CD4-positive, alpha-beta T cell treated with Interferon gamma for 1 hour (primary cell): ENCODE measurements at regions not wholly inside any gene's neighbourhood (a gene's known extent, or its start where the extent isn't known, plus 50 kb on each side); places are given as distances from the start of the nearest gene placed in this dataset.
"Not testable (repeated sequence)": the region's sequence is repeated elsewhere in the genome, so short reads cannot be mapped to it uniquely, and the experiment has no call there.

Experiments
- DNase-seq: peaks from one replicate; pipeline ENCODE4 v3.0.0-alpha.2; 2020

GRCh38 chr11:122604621-122605020, 50.9 kb upstream of the UBASH3B start:
- DNase-seq, result no peak

GRCh38 chr11:122601141-122602125, 54.1 kb upstream of the UBASH3B start:
- no peak for DNase-seq

DNA sequence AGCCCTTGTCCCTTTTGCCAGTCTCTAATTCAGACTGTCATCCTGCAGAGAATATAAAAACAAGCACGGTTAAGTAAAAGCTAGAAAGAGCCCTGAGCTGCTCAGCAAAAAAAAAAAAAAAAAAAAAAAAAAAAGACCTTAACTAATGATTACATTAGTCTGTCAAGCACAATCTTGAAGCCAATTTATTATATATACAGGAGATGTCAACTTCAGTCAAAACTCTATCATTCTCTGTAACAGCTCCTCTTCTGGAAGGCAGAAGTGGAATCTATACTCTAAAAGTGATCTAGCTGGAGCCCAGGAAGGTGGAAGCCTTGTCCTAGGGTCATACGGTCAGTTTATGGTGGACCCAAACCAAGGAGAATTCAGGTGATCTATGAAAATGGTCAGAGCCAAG, 55.2 kb upstream of the UBASH3B start:
- DNase-seq, result no peak

- no peak for DNase-seq
Observed at GRCh38 chr11:122599434-122599833, 56.1 kb upstream of the UBASH3B start.

GRCh38 chr11:122598971-122599370, 56.6 kb upstream of the UBASH3B start:
- no peak for DNase-seq

GRCh38 chr11:122597511-122597910, 58.0 kb upstream of the UBASH3B start:
- no peak for DNase-seq

DNA sequence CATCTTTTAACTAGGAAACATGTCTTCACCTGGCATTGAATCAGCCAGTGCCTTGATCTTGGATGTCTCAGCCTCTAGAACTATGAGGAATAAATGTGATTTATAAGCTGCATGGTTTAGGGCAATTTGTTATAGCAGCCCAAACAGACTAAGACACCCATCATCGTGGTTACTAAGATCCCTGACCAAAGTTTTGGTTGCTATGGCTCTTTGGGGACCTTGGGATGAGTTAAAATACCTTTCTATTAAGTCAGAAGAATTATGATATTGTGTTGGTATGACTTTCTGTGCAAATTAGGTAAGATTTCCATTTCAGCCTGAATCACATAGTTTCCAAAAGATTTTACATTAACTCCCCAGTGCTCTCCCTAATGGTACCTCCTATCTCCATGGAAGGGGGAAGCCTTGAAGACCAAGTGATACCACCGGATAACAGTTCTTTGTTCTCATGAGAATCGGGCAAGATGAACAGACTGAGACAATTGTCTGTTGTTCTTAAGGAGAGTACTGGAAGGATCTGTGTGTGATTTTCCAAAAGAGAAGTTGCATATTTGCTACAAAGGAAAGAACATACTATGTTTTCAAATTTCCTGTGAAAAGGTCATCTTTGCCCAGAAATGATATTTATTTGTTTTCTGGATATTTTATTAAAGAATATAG, 60.4 kb upstream of the UBASH3B start:
- DNase-seq, result no peak

DNA sequence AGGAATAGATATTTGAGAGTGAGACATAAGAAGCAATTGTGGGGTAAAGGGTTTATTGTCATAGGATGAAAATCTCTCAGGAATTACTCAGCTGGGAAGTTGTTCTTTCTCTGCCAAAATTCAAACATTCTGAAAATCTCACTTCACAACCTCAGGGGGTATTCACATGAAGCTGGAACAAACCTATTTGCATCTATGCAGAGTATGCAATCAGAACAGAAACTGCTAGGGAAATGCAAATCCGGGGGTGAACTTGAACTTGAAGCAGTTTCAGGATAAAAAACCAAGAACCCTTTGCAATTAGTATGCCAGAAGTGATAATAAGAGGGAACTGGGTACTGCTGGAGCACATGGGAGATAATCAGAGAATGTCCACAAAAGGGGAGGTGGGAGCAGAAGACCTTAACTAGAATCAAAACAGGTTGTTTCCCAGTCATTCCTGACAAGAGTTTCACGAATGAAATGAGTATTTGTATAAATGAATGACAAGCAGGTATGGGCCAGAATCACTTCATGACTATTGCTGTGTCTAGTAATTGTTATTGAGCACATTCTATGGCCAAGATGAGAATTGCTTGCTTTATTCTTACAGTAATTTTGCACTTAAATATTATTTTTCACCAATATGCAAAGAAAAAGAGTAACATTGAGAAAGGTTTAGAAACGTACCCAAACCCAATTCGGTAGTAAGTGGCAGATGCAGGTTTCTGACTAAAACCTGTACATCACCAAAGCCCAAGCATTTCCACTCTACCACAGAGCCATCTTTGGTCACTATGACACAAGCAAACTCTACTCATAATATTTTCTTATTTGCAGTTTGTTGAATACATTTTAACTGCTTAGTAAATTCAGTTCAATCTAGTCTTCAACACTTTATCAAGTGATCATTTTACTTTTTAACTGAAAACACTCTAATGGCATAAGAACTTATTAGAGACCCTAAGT, 61.8 kb upstream of the UBASH3B start:
- no peak for DNase-seq

GRCh38 chr11:122592641-122593040, 62.9 kb upstream of the UBASH3B start:
- no peak for DNase-seq

DNA sequence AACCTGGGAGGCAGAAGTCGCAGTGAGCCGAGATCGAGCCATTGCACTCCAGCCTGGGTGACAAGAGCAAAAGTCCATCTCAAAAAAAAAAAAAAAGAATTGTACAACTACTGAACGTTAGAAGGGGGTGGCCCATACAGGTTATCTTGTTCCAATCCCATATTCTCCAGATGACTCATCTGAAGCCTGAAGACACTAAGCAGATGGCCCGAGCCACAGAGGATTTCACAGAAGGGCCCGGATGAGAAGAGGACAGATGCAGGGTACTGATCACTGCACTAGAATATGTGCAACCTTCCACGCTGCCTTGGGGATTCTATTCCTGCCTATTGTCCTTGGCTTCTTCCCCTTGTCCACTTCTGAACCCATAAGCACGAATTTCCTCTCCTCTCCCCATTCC, 70.9 kb upstream of the UBASH3B start:
- no peak for DNase-seq

DNA sequence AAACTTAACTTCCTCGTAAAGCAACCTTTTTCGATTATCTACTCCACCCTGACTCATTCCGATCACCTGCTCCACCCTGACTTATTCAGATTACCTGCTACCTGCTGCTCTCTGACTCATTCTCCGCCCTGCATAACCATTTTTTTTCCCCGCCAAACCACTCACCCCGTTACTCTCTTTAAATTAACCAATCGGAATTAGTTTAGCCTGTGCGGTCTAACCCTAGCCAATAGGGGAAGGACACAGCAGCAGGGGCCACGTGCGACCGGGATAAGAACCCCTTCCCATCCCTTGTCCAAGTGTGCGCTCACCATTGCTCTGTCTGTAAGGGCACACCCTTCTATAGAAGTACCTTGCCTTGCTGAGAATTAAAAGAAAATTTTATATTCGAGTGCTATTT, 75.5 kb upstream of the UBASH3B start:
- DNase-seq, result not testable (repeated sequence)

DNA sequence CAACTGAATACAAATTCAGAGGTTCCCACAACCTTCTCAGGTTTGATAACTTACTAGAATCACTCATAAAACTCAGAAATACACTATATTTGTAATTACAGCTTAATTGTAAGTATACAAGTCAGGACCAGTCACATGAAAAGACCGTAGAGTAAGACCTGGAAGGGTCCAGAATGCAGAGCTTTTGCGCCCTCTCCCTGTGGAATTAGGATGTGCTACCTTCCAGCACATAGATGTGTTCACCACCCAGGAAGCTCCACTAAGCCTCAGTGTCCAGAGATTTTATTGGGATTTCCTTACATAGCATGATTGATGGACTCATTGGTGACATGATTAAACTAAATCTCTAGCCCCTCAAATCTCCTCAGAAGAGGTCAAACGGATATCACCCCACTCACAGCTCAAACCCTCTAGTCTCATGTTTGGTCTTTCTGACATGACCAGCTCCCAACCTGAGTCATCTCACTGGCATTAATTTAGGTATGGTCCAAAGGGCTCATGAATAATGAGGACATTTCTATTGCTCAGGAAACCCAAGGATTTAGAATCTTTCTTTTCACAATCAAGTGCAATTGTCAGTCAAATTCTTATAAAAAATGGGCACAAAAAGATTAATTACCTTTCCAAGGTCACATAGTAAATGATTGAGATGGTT, 77.2 kb upstream of the UBASH3B start:
- no peak for DNase-seq

DNA sequence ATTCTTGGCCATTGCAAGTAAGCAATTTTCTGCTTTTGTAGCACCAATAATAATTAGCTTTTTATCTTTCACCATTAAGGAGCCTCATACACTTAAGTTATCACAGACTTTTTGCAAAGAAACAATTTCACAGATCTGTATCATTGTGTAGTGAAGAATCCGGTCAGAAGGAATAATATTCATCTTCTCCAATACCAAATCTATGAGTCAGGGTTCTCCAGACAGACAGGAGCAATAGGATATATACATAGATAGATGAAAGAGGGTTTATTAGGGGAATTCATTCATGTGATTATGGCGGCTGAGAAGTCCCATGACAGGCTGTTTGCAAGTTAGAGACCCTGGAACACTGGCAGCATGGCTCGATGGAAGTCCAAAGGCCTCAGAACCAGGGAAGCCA, 82.9 kb upstream of the UBASH3B start:
- DNase-seq, result no peak

DNA sequence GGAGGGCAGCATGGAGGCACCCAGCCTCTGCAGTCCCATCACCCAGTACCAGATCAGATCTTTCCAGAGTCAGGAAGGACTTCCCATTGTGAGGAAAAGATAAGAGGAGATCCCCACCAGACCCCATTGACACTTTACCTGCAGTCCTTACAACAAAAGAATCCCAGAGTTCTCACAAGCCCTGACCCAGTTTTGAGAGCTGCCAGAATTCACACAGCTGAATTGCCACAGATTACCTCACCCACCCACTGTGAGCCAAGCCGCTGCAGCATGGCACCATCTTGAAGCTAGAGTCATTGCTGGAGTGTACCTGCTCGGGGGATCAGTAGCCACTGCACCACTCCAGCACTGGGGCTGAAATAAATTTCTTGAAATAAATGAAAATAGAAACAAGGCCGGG, 91.8 kb upstream of the UBASH3B start:
- no peak for DNase-seq

GRCh38 chr11:122559734-122560382, 95.7 kb upstream of the UBASH3B start:
- DNase-seq, result no peak

DNA sequence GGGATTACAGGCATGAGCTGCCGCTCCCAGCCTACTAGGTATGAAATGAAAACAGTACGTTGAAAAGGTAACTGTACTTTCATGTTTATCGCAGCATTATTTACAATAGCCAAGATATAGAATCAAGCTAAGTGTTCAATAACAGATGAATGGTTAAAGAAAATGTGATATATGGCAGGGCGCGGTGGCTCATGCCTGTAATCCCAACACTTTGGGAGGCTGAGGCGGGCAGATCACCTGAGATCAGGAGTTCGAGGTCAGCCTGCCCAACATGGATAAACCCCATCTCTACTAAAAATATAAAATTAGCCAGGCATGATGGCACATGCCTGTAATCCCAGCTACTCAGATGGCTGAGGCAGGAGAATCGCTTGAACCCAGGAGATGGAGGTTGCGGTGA, 96.3 kb upstream of the UBASH3B start:
- DNase-seq, result not testable (repeated sequence)

DNA sequence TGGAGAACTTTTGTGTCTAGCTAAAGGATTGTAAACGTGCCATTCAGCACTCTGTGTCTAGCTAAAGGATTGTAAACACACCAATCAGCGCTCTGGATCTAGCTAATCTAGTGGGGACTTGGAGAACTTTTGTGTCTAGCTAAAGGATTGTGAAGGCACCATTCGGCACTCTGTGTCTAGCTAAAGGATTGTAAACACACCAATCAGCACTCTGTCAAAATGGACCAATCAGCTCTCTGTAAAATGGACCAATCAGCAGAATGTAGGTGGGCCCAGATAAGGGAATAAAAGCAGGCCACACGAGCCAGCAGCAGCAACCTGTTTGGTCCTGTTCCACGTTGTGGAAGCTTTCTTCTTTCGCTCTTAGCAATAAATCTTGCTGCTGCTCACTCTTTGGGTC, 98.4 kb upstream of the UBASH3B start:
- not testable (repeated sequence) for DNase-seq

GRCh38 chr11:122556605-122557004, 98.9 kb upstream of the UBASH3B start:
- peak; percentile 18 for DNase-seq

- DNase-seq, result no peak
Observed at GRCh38 chr11:122538060-122538459, 117.5 kb upstream of the UBASH3B start.

DNA sequence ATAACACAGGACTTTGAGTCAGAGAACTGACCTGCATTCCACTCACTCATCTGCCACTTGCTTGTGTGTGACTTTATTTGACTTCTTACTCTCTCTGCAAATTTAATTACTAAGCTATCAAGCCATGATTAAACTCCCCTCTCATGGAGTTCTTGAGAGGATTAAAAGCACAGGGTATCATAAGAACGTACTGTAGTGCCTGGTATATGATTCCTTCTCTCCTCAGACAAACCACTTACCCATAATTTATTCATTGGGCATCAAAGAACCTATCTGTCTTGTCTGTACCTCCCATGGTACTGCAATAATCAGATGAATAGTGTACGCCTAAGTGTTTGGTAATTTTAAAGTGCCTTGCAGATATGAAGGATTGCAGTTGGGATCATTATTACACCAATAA, 130.6 kb upstream of the UBASH3B start:
- no peak for DNase-seq

DNA sequence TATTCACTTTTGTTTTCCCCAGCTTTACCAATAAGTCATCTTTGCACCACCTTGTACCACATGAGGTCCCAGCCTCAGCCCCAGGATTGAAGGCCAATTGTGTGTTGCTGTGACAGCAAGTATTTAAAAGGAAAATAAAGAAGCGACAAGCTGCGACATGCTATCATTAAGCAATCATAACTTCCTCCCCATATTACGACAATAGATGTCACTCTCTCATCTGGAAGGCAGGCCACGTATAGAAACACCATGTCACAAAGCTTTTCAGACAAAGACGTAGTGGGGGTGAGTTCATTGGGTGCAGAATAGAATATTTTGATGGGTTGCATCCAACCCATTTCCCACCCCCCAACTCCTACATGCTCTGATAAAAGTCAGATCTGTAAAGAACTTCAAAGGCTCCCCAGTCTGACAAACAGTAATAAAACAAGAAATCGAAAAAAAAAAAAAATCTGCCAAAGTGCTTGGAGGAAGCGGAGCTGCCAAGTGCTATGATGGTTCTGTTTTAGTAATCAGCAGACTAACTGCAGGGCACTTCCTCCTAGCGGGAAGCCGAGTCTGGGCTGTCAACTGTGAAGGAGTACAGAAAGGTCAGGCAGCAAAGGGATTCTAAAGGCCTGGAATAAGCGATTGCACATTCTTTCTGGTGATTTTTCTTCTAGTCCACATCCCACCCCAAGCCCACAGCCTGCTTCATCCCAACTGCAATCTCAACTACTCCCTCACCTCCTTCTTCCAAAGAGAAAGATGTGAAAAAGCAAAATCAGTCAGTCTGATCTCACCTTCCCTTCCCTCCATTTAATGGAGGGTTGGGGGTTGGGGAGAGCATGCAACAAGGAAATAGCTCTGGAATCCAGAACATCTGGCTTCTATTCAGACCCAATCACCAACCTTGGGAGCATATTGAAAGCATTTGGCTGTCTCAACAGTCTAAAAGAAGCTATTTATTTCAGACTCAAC, 131.4 kb upstream of the UBASH3B start:
- DNase-seq, result peak; percentile 19
